Loucy (cell line): ENCODE measurements at regions not wholly inside any gene's neighbourhood (a gene's known extent, or its start where the extent isn't known, plus 50 kb on each side); places are given as distances from the start of the nearest gene placed in this dataset.

ENCODE experiments used
- H2AFZ ChIP-seq: fragments of 200-600 bp; sonication (generic); 2 replicates; pipeline ENCODE4 v1.6.0; 2016; ENCODE audit warnings: antibody characterized with exemption, mild to moderate bottlenecking, low read length, moderate library complexity
- H3F3A ChIP-seq: fragments of 200-600 bp; 2 replicates; pipeline ENCODE4 v1.6.0; 2016; ENCODE audit warnings: antibody characterized with exemption, low read depth, mild to moderate bottlenecking
- H3K27me3 ChIP-seq: fragments of 200-600 bp; sonication (generic); 2 replicates; pipeline ENCODE4 v1.6.1; 2014; ENCODE audit warnings: low read length, mild to moderate bottlenecking; ENCODE audit not compliant: insufficient read depth, poor library complexity, severe bottlenecking
- H3K36me3 ChIP-seq: fragments of 200-600 bp; sonication (generic); 2 replicates; pipeline ENCODE4 v1.6.1; 2016; ENCODE audit warnings: low read length; ENCODE audit not compliant: insufficient read depth
- H3K4me1 ChIP-seq: fragments of 200-600 bp; sonication (generic); 2 replicates; pipeline ENCODE4 v1.5.1; 2014; ENCODE audit warnings: low read length, mild to moderate bottlenecking; ENCODE audit not compliant: insufficient read depth, poor library complexity, severe bottlenecking
- H3K4me2 ChIP-seq: fragments of 200-600 bp; sonication (generic); 2 replicates; pipeline ENCODE4 v1.6.0; 2014; ENCODE audit warnings: antibody characterized with exemption, low read length, low read depth, mild to moderate bottlenecking; ENCODE audit not compliant: poor library complexity, severe bottlenecking
- H3K4me3 ChIP-seq: fragments of 200-600 bp; sonication (generic); 2 replicates; pipeline ENCODE4 v1.5.1; 2014; ENCODE audit warnings: low read length, mild to moderate bottlenecking, mixed read lengths; ENCODE audit not compliant: poor library complexity, severe bottlenecking
- H3K79me2 ChIP-seq: fragments of 200-600 bp; sonication (generic); 2 replicates; pipeline ENCODE4 v1.6.1; 2014; ENCODE audit warnings: low read length; ENCODE audit not compliant: insufficient read depth
- H3K9ac ChIP-seq: fragments of 200-600 bp; sonication (generic); 2 replicates; pipeline ENCODE4 v1.6.0; 2014; ENCODE audit warnings: mild to moderate bottlenecking, low read depth, low read length, moderate library complexity; ENCODE audit not compliant: poor library complexity, severe bottlenecking
- H3K9me2 ChIP-seq: fragments of 200-600 bp; sonication (generic); replicated peaks from 2 replicates; pipeline ENCODE4 v1.6.1; 2016; ENCODE audit warnings: low read depth, low read length, mixed read lengths
- H3K9me3 ChIP-seq: fragments of 200-600 bp; sonication (generic); 2 replicates; pipeline ENCODE4 v1.6.1; 2014; ENCODE audit warnings: mild to moderate bottlenecking, antibody characterized with exemption, low read length, low read depth; ENCODE audit not compliant: insufficient read depth
- H4K20me1 ChIP-seq: fragments of 200-600 bp; sonication (generic); 2 replicates; pipeline ENCODE4 v1.6.0; 2014; ENCODE audit warnings: antibody characterized with exemption, low read length, mild to moderate bottlenecking; ENCODE audit not compliant: insufficient read depth, poor library complexity, severe bottlenecking
- CTCF ChIP-seq: fragments of 200-600 bp; sonication (generic); conservative IDR thresholded peaks from 2 replicates; pipeline ENCODE4 v1.5.1; 2014; ENCODE audit warnings: mild to moderate bottlenecking, antibody characterized with exemption, low read length
- EZH2phosphoT487 ChIP-seq: fragments of 200-600 bp; IDR thresholded peaks from 2 replicates; pipeline ENCODE4 v1.6.1; 2018; ENCODE audit warnings: antibody characterized with exemption, mild to moderate bottlenecking, moderate library complexity, borderline replicate concordance

GRCh38 chr16:54431041-54431996 is 144.7 kb upstream of the IRX3 start:
- peak overlapping the region; percentile 40 for H3K9ac ChIP-seq
- H3K4me3 ChIP-seq, result peak overlapping the region; percentile 64
- no peaks in the 10 kb centered on the region for H3K27me3 ChIP-seq
- peaks cover 26% of the 10 kb centered on the region for H3K4me1 ChIP-seq
- TF ChIP-seq CTCF (no peak), EZH2phosphoT487 (no peak)
- peak overlapping the region; percentile 22; the same call in 1 of the 2 replicates for H2AFZ ChIP-seq
- H3K4me2 ChIP-seq, result peak overlapping the region; percentile 85
- no peaks in the 10 kb centered on the region for H3K9me2 ChIP-seq
- no peaks in the 10 kb centered on the region for H4K20me1 ChIP-seq
- H3K36me3 ChIP-seq, result no peaks in the 10 kb centered on the region
- H3K9me3 ChIP-seq, result no peaks in the 10 kb centered on the region
- no peaks in the 10 kb centered on the region for H3K79me2 ChIP-seq
- no peaks in the 10 kb centered on the region for H3F3A ChIP-seq

- H3F3A ChIP-seq, result no peaks in the 10 kb centered on the region
- peak overlapping the region; percentile 40 for H3K9ac ChIP-seq
- no peaks in the 10 kb centered on the region for H3K36me3 ChIP-seq
- H3K4me3 ChIP-seq, result peak overlapping the region; percentile 64
- no peaks in the 10 kb centered on the region for H3K9me3 ChIP-seq
- peaks cover 34% of the 10 kb centered on the region for H3K4me1 ChIP-seq
- no peaks in the 10 kb centered on the region for H4K20me1 ChIP-seq
- H3K9me2 ChIP-seq, result no peaks in the 10 kb centered on the region
- H2AFZ ChIP-seq, result no peak overlapping the region
- H3K27me3 ChIP-seq, result no peaks in the 10 kb centered on the region
- peak overlapping the region; percentile 85 for H3K4me2 ChIP-seq
- H3K79me2 ChIP-seq, result no peaks in the 10 kb centered on the region
- TF ChIP-seq CTCF (no peak), EZH2phosphoT487 (no peak)
Measured at GRCh38 chr16:54430491-54431030, 144.0 kb upstream of the IRX3 start.

GRCh38 chr16:54429029-54429428 is 142.4 kb upstream of the IRX3 start:
- H3K79me2 ChIP-seq, result no peaks in the 10 kb centered on the region
- H3K4me2 ChIP-seq, result no peak overlapping the region
- H4K20me1 ChIP-seq, result no peaks in the 10 kb centered on the region
- no peaks in the 10 kb centered on the region for H3K36me3 ChIP-seq
- H3F3A ChIP-seq, result no peaks in the 10 kb centered on the region
- no peak overlapping the region for H3K4me3 ChIP-seq
- no peak overlapping the region for H2AFZ ChIP-seq
- H3K27me3 ChIP-seq, result no peaks in the 10 kb centered on the region
- H3K9ac ChIP-seq, result no peak overlapping the region
- H3K9me2 ChIP-seq, result no peaks in the 10 kb centered on the region
- TF ChIP-seq CTCF (no peak), EZH2phosphoT487 (no peak)
- no peaks in the 10 kb centered on the region for H3K9me3 ChIP-seq
- peaks cover 41% of the 10 kb centered on the region for H3K4me1 ChIP-seq
